Ureter (tissue), 1 donor: ENCODE measurements at regions not wholly inside any gene's neighbourhood (a gene's known extent, or its start where the extent isn't known, plus 50 kb on each side); places are given as distances from the start of the nearest gene placed in this dataset.

Source experiments
- DNase-seq: peaks from one replicate; pipeline ENCODE4 v3.0.0-alpha.2; 2020; ENCODE audit warnings: low spot score
- donor health status: DM: yes; HTN: yes; CAD: no.

DNA sequence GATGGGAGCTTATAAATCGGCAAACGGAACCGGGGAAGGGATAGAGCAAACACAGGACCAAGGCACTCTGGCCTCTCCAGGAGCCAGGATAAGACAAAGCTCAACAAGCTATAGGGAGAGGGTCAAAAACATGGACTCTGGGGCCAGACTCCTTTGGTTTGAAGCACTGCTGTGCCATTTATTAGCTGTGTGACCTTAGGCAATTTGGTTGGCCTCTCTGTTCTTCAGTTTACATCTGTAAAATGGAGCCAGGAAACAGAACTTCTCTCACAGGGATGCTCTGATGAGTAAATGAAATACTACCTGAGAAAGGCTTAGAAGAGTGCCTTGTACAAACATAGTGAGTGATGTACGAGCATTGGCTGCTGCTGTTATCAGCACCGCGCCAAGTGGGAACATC lies 213.3 kb upstream of the PWP1 start:
- DNase-seq: no peak

- DNase-seq: no peak
Measured at GRCh38 chr12:107474099-107474498, 211.5 kb upstream of the PWP1 start.

DNA sequence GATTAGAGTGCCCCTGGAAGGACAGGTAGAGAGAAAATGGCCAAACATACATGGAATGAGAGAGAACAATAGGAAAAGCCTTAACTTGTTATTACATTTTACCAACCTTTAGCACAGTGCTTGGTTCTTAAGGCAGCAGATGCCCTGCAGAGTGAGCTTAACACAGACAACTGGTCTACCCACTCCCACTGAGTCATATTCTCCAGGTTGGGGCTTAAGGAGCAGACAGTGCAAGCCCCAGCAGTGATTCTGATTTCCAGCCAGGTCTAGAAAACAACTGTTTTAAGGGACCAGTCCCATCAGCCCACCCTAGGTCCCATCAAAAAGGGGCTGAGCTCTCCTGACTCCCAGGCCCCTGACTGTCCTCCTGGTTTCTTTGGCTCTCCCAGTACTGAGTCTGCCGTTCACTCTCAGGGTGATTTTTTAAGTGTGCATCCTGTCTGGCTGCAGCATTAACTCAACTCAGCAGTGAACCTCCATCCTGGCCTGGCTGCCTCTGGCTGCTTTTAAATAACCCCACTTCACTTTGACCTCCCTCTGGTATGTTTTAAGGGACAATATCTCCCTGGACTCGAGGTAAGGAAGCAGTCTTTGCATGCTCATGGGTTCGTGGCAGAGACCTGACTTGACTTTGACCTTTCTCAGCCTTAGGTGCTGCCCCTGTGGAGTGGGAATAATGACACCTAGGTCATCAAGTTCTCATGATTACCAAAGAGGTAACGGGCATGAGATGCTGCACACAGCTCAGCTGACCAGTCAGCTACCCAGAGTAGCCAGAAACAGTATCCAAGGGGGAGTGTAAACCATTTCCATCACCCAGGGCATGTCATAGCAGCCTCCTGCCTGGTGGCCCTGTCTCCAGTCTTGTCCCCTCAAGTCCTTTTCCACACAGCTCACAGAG lies 210.7 kb upstream of the PWP1 start:
- no peak for DNase-seq

DNA sequence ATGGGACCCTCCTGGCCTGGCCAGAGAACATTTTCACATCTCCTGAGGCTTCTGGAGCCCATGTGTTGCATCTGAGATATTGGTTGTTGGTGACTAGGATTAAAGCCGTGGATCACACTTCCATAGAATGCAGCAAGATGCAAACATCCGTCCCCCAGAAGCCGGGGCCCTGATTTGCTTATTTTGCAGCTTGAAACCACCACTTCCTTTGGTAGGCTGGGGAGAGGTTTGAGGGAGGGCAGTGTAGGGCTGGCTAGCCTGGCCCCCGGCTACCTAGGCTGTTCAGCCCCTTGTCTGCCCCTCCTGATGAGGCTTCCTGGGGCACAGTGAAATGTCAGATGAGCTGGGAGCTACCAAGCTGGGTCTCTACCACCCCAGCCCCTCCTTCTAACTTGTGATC lies 209.7 kb upstream of the PWP1 start:
- no peak for DNase-seq

- no peak for DNase-seq
Measured at GRCh38 chr12:107477018-107477417, 208.6 kb upstream of the PWP1 start.

GRCh38 chr12:107477947-107478610 lies 207.5 kb upstream of the PWP1 start:
- DNase-seq: no peak

- DNase-seq: no peak
Measured at GRCh38 chr12:107478881-107479280, 206.7 kb upstream of the PWP1 start.

DNA sequence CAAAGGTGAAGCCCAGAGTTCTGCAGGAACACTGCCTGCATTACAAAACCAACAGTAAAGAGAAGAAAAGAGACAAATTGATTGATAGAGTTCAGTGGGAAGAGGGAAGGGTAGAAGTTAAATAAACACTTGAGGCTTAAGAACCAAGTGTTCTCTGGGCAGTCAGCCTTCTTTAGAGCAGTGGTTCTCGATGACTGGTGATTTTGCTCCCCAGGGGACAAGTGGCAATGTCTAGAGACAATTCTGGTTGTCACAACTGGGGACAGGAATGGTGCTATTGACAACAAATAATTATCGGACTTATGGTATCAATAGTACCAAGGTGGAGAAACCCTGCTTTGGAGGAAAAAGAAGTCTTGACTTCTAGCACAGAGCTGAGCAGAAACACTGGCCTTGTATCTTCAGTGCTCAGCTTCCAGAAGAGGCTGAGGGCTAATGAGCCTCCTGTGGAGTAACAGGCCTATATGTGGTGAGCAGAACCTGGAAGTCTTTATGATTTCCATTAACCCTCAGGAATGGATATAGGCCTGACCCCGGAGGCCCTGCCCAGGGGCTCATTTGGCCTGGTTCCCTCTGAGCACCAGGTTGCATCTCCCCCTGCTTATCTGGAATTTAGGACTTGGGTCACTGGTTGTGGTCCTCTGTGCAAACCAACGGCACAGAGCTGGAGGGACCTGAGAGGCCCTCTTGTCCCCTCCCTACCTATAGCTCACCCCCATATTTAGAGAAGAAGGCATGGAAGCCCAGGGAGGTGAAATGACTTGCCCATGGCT lies 204.6 kb upstream of the PWP1 start:
- no peak for DNase-seq

GRCh38 chr12:107484230-107484629 lies 201.4 kb upstream of the PWP1 start:
- DNase-seq: no peak

- no peak for DNase-seq
Measured at GRCh38 chr12:107484941-107485340, 200.7 kb upstream of the PWP1 start.

DNA sequence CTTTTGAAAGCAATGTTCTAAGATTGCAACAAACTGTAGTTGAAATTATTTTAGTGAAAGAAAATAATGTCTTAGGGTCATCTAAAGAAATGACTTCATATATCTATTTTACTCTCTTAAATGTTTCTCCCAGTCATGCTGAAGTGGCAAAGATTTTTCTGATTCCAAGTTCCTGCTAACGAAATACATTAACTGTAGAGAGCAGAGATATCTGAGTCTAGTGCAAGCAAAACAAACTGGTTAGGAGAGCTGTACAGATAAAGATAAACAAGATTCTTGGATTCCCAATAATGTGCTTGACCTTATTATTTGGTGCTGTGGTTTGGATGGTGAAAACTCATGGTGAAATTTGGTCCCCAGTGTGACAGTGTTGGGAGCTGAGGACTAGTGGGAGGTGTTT lies 199.9 kb upstream of the PWP1 start:
- DNase-seq: no peak

DNA sequence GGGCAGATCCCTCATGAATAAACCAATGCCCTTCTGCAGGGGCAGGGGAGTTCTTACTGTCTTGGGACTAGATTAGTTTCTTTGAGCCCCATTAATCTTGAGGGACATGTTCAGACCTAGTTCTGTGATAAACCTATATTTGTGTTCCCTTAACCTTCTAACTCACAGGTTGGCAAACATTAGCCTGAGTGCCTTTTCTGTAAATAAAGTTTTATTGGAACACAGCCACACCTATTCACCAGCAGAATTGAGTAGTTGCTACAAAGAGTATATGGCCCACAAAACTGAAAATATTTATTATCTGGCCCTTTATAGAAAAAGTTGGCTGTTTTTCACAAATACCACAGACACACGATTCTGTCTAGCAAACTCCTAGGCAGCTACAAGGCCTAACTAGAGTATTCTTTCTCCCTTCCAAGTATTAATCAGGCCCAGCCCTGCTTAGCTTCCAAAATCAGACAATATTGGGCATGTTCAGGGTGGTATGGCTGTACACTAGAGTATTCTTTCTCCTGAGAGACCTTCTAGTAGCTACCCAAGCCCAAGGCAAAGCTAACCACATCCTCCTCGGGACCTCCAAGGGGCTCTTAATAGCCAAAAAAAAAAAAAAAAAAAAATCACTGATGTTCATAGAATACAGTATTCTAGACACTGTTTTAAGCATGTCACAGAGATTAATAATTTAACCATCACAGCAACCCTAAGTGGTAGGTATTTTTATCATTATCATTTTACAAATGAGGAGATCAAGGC lies 199.3 kb upstream of the PWP1 start:
- no peak for DNase-seq

- no peak for DNase-seq
Measured at GRCh38 chr12:107487011-107487680, 198.5 kb upstream of the PWP1 start.

- no peak for DNase-seq
Measured at GRCh38 chr12:107488666-107489065, 196.9 kb upstream of the PWP1 start.

DNA sequence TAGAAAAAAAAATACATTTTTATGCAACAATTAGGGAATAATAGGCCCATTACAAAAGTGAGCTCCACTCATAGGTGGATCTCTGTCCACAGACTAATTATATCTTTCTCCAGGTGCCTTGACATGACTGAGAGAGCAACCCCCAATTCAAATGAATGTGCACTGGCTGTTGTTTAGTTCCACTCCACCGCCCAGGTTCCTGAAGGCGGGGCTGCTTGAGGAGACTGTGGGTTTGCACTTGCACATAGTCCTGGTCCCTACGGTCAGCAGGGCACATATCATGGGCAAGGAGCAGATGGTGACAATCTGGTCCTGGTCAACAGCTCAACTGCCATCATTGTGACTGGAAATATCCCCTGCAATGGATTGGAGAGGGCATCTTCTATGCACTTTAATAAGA lies 195.6 kb upstream of the PWP1 start:
- DNase-seq: no peak

- no peak for DNase-seq
Measured at GRCh38 chr12:107491856-107492255, 193.7 kb upstream of the PWP1 start.

DNA sequence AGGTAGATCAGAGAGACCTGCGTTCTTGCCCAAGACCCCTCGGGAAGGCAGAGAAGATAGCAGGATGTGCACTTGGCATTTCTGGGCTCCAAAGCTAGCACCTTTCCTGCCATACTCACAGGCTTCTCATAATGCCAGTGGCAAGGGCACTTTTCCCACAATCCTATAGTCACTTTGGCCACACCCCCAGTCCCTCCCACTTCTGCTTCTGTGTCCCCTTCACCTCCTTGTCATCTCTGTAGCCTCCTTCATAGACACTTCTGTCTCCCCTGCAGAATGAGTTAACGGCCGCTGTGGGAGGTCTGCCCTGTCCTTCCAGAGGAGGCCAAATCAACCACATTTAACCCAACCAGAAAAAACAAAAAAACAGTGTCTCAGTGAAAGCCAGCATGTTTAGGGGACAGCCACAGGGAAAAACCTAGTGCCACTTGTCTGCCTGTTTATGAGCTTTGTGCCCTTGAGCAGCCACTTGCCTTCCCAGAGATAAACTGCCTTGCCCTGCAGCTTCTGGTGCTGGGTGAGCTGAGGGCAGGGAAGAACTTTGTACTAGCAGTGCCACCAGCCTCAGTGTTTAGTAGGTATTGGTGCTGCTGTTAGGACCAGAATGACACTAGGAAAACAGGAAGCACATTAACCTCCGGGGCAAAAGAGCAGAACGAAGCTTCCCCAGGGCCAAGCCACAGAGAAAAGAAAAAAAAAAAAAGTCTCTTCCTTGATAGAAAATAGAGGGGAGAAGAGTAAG lies 193.0 kb upstream of the PWP1 start:
- no peak for DNase-seq

GRCh38 chr12:107493135-107493494 lies 192.5 kb upstream of the PWP1 start:
- no peak for DNase-seq

GRCh38 chr12:107493666-107494065 lies 191.9 kb upstream of the PWP1 start:
- DNase-seq: no peak

DNA sequence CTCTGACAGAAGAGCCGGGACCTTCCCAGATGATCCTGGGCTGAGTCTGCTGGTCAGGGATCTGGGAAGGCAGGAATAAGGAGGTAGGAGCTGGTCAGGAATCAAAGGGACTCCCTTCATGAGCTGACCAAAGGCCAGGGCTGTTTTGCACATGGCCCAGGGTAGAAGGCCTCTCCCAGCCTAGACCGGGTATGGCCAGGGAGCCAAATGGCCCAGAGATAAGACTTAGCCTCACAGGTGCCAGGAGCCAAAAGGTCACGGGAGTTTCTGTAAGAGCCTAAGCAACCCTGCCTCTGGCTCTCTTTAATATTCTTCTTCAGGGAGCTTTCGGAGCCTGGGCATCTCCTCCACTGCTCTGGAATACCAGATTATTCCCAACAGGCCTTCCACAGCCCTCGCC lies 191.3 kb upstream of the PWP1 start:
- DNase-seq: no peak

DNA sequence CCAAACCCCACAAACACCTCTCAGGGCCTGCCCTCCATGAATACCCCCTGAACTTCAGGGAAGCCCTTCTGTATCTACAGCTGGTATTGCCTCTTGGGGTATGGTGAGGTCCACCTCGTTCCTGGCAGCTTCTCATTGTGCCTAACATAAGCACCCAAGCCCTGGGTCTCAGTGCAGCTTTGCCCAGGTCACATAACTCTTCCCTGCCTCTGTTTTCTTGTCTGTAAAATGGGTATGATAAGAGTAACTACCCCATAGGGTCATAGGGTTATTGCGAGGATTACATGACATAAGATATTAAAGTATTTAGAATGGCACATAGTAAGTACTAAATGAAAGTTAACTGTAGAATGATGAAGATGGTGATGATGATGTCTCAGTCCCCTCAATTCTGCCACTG lies 190.0 kb upstream of the PWP1 start:
- no peak for DNase-seq
